SW 1271 (cell line): ENCODE measurements at regions not wholly inside any gene's neighbourhood (a gene's known extent, or its start where the extent isn't known, plus 50 kb on each side); places are given as distances from the start of the nearest gene placed in this dataset.

ENCODE experiments used
- DNase-seq, 2 experiments: peaks; one replicate each; lab custom pipeline; 2025; lab: John Stamatoyannopoulos, UW

GRCh38 chr2:5751873-5752482, 59.8 kb downstream of the SOX11 start:
- DNase-seq = no peak

DNA sequence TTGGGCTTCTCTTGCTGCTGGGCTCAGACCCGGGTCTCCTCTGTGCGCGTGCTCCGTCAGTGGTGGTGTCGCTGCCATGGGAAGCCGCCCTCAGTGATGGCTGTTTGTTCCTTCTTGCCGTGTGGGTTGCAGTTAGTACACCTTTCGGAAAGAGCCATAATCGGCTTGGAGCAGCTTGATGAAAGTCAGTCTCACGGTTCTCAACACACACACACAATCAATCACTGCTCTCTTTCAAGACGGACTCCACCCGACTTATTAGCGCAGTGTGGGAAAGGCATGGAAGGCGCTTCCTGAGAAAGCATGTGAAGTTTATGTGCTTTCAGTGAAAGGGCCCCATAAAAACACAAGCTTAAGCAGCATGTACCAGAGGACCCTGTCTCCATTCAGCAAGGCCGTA, 64.1 kb downstream of the SOX11 start:
- DNase-seq = no peak

DNA sequence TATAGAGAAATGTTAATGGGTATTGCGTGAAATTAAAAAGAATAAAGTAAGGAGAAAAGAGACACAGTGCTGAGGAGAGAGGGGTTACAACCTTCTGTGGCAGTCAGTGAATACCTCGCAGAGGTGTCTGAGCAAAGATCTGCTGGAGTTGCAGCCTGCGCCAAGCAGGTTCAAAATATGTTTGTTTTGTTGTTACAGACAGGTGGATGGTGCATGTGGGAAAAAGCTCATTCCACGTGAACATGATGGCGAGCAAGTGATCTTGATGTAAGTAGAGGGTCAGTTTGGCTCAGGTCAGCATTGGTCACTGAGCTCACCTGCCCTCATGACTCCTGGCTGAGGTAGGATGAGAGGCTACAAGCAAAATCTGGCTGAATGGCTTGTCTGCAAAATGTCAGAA, 66.2 kb downstream of the SOX11 start:
- no peak for DNase-seq

- no peak for DNase-seq
These were observed 67.8 kb downstream of the SOX11 start for GRCh38 chr2:5759949-5760348.

GRCh38 chr2:5763531-5763930, 71.3 kb downstream of the SOX11 start:
- DNase-seq = no peak

GRCh38 chr2:5764041-5764440, 71.9 kb downstream of the SOX11 start:
- DNase-seq = no peak

DNA sequence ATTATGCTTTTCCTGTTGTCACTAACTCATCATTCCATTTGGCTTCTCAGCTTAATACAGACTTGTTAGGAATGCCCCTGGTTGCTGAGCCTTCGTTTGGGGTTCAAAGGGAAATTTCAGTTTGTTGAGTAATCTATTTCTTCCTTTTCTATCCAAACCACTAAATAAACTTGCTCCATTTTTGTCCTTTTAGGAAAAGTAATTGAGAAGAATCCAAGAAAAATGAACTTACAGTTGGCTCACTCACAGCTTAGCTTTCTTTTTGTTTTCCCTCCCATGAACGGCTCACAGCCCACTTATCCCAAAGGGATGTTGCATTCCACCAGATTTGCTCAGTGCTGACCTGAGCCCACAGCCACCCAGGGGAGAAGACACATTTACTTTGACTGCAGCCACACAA, 73.9 kb downstream of the SOX11 start:
- no peak for DNase-seq

GRCh38 chr2:5766561-5766960, 74.4 kb downstream of the SOX11 start:
- no peak for DNase-seq

- DNase-seq = no peak
These were observed 84.9 kb downstream of the SOX11 start for GRCh38 chr2:5777131-5777535.

- DNase-seq = no peak
These were observed 89.5 kb downstream of the SOX11 start for GRCh38 chr2:5781679-5782078.

GRCh38 chr2:5782103-5782502, 89.9 kb downstream of the SOX11 start:
- DNase-seq = no peak

DNA sequence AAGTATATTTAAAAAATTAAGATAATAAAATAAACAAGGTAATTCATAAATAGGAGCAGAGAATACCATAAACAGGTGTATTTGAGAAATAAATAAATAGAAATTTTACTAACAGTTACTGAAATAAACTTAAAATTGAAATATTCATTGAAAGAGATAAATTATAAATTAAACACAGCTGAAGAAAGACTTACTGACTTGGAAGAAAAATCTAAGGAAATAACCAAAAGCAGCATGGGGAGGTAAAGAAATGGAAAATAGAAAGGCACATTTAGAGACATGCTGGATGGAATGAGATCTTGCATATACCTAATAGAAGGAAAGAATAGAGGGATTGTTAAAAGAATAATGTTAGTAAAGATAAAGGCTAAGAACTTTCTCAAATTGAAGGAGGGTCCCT, 96.3 kb downstream of the SOX11 start:
- no peak for DNase-seq

- no peak for DNase-seq
These were observed 99.2 kb downstream of the SOX11 start for GRCh38 chr2:5791371-5791770.

DNA sequence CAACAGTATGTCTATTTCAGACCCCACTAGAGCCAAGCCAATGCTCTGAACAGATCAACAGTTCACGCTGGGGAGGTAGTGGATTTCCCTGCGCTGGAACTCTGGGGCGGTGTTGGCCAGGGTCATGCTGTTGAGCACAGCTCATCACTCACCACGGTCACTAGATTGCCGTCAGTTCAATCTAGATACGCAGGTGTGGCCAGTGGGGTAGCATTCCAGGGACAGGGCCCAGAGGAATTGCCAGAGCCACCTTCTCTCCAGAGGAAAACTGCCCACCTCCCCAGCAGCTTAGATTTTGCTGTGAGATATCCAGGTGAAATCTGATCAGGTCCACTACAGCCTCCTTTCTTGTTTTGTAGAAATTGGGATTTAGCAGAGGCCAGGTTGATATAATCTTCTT, 101.8 kb downstream of the SOX11 start:
- DNase-seq = no peak

- no peak for DNase-seq
These were observed 105.9 kb downstream of the SOX11 start for GRCh38 chr2:5798084-5798483.

GRCh38 chr2:5799348-5799747, 107.2 kb downstream of the SOX11 start:
- DNase-seq = no peak

GRCh38 chr2:5803547-5803946, 111.4 kb downstream of the SOX11 start:
- no peak for DNase-seq

DNA sequence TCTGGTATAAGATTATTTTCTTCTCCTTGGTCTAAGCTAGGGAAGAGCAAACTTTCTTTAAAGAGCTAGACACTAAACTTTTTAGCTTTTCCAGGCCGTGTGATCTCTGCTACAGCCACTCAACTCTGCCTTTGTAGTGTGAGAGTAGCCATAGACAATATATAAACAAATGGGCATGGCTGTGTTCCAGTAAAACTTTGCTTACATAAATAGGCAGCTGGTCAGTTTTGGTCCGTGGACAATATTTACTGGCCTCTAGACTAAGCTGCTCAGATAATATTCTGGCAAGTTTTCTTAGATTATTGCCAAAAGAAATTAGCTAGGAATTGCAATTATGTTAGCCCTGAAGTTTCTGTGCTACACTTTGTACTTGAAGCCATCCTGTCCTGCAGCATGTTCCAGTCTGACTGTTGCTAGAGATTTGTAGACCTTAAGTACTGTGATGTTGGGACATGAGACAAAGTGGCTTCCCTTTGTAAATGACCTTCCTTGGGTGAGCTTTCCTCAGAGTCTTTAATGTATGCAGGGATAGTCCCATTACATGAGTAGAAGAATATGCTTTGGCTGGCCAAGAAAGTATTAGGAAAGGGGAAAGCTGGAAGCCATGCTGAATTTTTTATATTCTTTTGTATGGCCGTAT, 126.9 kb downstream of the SOX11 start:
- DNase-seq = no peak

DNA sequence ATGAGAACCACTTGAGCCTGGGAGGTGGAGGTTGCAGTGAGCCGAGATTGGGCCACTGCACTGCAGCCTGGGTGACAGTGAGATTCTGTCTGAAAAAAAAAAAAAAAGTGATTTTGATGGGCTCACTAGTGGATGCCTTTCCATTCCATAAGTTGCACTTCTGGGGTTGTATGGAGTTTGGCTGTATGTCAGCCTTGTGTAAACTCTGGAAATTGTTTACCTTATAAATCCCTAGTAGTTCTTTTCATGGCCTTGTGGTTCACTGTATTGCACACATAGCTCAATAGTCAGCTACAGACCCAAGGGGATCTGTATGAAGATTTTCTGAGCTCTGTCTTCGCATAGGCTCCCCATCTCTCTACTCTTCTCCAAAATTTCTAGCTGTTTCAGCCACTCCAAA, 131.9 kb downstream of the SOX11 start:
- no peak for DNase-seq

DNA sequence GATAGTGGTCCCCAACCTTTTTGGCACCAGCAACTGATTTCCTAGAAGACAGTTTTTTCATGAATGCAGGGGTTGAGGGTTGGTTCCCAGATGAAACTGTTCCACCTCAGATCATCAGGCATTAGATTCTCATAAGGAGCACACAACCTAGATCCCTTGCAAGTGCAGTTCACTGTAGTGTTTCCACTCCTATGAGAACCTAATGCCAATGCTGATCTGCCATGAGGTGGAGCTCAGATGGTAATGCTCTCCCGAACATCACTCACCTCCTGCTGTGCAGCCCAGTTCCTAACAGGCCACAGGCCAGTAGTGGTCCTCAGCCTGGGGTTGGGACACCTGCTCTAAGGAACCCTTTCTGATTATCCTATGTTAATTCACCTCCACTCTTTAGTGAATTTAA, 133.5 kb downstream of the SOX11 start:
- no peak for DNase-seq

DNA sequence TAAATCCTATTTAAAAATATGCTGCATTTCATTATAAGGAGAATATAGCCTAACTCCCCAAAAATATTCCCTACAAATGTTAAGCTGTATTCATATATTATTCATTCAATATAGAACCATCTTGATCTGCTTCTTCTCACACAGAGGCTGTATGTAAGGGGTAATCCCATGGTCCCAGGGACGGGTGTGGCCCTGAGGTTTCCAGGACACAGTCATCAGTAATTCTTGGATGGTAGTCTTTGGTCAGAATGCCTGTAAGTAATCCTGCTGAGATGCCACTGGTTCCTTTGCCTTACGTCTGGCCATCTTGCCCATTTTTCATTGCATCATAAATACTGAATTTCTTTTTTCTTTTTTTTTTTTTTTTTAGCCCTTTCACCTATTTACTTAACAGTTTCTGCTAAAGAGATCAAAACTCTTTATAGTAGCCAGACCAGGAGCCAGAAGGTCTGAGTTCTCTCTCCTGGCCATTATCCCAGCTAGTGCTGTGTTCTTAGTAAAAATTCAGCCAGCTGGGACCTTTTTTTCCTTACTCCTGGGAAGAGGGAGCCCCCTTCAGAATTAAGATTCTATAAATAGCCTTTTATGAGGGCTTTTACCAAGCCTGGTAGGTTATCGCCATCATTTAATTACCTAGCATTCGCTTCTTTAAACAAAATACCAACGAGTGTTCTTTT, 134.9 kb downstream of the SOX11 start:
- DNase-seq = no peak

DNA sequence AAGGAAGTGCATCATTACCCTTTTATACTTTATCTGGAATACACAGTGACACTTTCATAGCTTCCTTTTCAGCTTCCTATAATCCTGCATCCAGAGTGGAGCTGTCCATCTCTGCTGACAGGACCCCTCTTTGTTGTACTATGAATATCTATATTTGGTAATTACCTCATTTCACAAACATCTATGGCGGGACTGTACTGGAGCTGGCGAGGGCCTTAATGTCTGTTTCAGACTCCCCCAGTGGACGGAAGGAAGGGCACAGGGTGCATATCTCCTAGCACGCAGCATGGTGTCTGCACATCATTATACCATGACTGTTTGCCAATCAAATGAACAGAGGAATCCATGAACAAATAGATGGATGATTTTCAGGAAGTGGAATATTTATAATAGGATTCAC, 142.3 kb downstream of the SOX11 start:
- DNase-seq = no peak

- no peak for DNase-seq
These were observed 147.4 kb downstream of the SOX11 start for GRCh38 chr2:5839550-5839949.

GRCh38 chr2:5841126-5841525, 148.9 kb downstream of the SOX11 start:
- DNase-seq = no peak
